Choroid plexus epithelial cell (primary cell): ENCODE measurements at regions not wholly inside any gene's neighbourhood (a gene's known extent, or its start where the extent isn't known, plus 50 kb on each side); places are given as distances from the start of the nearest gene placed in this dataset.
"Not testable (repeated sequence)": the region's sequence is repeated elsewhere in the genome, so short reads cannot be mapped to it uniquely, and the experiment has no call there.

Experiments
- DNase-seq: peaks from one replicate; pipeline ENCODE4 v3.0.0-alpha.2; 2010; ENCODE audit warnings: low read depth
- H3K4me3 ChIP-seq: 2 replicates; pipeline ENCODE4 v1.5.1; 2011; ENCODE audit warnings: low read depth, mild to moderate bottlenecking, control low read depth, low read length, moderate library complexity

DNA sequence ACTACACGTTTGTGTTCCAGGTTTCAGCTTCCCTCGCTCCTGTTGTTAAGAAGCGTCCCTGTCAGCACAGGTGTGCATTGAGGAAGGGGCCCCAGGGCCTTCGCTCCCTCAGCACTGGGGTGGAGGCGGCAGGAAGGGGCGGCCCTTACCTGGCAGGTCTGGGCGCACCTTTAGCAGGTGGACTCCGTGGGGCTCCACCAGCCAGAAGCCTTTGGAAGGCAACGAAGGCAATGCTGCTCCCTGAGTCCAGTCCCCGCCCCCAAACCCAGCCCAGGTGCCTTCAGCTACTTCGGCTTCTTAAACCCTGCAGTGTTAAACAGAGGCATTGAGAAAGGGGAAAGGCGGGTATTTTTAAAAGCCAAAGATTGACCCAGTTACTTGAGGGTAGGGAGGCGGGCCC is 4398.8 kb upstream of the TPTE start:
- not testable (repeated sequence) for H3K4me3 ChIP-seq, DNase-seq

DNA sequence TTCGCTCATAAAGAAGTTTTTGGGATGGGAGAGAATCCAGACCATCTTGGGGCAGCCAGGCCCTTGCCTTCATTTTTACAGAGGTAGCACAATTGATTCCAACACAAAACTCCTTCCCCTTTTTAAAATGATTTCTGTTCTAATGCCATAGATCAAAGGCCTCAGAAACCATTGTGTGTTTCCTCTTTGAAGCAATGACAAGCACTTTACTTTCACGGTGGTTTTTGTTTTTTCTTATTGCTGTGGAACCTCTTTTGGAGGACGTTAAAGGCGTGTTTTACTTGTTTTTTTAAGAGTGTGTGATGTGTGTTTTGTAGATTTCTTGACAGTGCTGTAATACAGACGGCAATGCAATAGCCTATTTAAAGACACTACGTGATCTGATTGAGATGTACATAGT is 4398.2 kb upstream of the TPTE start:
- H3K4me3 ChIP-seq, DNase-seq: not testable (repeated sequence)

DNA sequence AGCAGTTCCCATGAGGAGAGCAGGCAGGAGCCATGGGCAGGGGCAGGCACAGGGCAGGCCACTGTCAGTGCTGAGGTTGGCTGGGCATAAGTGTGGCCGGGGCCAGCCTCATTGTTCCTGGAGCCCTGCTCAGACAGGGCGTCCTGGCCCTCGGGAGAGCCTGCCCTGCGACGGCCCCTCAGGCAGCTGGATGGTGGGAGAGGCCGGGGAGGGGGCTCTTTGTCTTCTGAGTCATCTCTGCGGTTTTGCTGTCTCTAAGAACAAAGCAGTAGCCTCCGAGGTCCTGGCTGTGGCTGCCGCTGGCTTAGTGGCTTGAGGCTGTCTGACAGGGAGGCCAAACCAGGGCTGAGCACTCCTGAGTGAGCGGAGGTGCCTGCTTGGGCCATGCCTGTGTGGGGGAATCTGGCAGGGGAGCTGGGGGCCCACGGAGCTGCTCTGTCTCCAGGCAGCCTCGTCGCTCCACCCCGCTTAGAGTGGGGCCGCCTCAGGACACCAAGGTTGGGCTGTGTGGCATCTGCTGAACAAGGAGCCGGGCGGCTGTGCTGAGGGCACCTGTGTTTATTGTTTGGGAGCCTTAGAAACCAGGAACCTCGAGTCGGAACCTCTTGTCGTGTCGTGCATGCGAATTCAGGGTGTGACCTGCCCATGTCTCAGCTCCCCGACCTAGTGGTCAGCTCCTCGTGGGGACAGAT is 4395.7 kb upstream of the TPTE start:
- peak; percentile 14 for DNase-seq
- H3K4me3 ChIP-seq, result not testable (repeated sequence)

DNA sequence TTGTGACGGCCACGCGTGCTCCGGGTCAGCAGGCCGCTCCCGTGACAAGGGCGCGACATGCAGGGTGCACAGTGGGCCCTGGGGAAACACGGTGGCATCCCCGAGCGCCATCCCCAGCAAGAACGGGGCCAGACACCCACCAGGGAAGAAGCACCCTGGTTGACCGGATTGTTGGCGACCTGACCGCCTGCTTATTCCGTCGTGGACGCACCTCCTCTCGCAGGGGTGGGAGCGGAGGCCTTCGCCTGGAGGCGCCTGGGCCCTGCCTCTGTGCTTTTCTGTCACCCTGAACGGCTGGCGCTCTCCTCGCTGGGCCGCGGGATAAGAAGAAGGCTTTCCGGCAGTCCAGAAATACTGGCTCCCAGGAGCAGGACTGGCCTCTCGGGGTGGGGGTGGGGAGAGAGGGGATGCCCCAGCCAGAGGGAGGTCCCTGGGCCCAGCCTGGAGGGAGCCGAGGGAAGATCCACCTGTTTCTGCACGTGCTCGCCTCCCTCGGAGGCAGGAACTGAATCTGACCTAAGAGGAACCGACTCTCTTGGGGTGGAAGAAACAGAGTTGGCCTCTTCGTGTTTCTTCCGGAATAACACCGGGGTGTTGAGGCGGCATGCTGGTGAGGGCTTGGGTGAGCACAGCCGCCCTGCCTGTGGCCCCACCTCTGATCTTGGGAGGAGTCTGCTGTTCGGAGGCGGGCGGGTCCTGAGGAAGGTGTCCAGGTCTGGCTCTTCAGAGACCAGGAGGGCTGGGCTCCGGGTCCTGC is 4394.2 kb upstream of the TPTE start:
- not testable (repeated sequence) for H3K4me3 ChIP-seq, DNase-seq

DNA sequence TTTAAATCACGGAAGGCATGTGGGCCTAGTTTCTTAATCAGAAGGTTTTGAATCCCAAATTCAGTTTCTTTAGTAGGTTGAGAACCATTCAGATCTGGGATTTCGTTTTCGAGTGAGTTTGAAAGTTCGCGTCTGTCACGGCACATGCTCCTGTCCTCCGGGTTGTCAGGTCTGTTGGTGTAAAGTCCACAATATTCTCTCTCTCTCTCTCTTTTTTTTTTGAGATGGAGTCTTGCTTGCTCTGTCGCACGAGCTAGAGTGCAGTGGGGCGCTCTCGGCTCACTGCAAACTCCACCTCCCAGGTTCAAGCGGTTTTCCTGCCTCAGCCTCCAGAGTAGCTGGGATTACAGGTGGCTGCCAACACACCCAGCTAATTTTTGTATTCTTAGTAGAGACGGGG is 4390.6 kb upstream of the TPTE start:
- not testable (repeated sequence) for H3K4me3 ChIP-seq, DNase-seq

DNA sequence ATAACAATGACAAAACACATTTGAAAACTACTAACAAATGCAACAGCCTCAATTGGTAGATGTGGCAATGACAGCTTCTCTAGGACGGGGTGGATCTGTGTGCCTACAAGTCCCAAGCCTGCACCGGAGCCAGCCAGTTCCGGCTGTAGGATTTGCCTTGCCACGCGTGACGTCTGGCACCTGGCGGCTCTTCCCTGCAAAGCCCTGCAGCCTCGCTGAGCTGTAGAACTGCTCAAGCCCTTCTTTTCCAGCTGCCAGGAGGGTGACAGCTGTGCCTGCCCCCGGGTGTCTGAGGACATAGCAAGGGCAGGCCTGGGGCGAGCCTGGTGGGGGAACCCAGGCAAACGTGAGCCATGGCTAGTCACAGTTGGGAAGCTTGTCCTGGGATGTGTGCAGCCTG is 4388.0 kb upstream of the TPTE start:
- not testable (repeated sequence) for H3K4me3 ChIP-seq, DNase-seq

DNA sequence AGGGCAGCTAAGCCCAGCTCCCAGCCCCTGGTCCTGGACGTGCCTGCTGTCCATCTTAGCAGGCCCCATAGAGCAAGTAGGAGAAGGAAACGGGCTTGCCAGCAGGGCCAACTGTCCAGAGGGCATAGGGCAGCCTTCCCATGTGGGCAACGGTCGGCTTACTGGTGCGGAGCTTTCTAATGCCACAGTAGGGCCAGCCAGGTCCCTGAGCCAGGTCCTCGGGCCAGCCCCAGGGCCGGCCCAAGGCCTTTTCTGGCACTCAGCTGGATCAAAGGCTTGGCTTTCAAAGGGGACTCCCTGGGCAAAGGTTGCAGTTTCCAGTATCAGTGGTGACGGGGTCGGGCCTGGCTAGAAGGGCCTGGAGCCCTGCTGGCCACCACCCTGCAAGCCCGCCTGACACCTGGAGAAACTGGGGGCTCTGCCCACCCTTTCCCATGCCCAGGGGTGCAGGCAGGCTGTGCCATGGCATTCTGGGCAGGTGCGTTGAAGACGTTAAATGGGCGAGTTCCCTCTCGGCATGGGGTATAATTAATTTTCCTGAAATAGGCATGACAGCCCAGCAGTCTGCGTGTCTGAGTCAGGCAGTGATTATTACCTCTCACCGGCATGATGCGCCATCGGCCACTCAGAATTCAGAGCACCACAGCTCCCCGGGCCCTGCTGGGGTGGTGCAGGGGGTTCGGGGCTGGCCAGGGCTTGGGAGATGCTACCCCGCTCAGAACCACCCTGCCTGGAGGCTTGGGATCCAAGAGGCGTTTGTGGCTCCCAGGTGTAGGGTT is 4387.3 kb upstream of the TPTE start:
- DNase-seq, H3K4me3 ChIP-seq: not testable (repeated sequence)

DNA sequence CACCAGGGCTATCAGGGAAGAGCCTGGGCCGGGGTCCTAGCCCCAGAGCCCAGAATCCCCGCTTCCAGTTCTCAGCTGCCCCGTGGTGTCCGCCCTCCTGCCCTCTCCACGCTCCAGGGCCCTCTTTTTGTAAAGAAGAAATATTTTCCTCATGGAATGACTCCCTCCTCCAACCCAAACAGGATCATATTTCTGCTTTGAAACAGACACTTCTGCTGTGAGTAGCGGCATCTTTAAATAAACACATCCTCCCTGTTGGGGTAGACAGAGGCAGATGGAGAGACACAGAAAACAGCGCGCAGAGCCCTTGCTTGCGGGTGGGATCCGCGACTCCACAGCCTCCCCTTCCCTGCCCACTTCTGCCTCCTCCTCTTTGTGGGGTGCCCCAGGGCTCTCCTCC is 4384.7 kb upstream of the TPTE start:
- H3K4me3 ChIP-seq, DNase-seq: not testable (repeated sequence)

DNA sequence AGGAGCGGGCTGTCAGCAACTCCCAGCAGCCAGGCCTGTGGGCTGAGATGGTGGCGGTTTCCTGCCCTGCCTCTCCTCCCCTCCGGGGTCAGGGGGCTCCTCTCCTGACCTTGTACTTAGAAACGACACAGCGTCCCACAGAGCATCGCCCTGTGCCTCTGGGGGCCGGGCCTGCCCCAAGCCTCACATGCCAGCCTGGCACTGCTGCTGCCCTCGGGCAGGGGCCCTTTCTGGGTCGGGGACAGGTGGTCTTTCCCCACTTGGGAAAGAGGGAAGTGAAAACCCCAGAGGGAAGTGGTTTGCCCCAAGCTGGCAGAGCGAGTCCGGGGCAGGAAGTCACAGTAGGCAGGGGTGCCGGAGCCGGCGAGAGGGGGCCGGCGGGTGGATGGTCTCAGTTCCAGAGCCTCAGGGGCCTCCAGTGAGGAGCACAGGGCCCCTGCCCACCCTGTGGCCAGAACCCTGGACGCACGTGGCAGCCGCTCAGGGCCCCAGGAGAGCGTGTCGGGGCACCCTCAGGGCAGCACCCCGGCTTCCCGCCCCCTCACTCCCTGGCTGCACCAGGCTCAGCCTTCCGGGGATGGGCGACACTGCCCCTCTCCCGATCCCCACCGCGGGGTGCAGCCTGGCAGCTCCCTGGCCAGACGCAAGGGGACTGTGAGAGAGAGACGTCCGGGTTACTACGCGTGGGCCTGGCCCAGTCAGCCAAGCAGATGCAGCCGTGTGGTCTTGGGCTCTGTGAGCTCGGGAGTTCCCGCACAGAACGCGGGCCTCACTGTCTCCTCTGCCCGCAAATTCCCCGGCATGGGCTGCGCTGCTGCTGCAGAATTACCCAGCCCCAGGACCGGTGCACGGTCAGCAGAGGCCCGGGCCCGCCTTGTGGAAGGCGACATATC is 4382.9 kb upstream of the TPTE start:
- not testable (repeated sequence) for DNase-seq, H3K4me3 ChIP-seq

DNA sequence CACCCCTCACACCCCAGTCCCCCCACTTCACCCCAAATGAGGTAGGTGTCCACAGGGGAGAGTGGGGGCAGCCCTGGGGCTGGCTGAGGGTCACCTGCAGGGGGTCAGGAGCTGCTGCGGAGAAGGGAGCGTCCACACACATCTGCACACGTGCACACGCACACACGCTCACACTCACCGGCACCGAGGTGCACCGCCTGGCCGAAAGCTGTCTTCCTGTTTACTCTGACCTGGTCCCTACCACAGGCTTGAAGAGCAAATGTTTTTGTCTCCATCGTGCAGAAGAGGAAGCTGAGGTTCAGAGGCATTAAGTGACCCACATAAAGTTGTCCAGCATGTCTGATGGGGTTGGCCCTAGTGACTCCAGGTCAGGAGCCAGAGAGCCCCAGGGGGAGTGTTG is 4382.1 kb upstream of the TPTE start:
- DNase-seq, H3K4me3 ChIP-seq: not testable (repeated sequence)

DNA sequence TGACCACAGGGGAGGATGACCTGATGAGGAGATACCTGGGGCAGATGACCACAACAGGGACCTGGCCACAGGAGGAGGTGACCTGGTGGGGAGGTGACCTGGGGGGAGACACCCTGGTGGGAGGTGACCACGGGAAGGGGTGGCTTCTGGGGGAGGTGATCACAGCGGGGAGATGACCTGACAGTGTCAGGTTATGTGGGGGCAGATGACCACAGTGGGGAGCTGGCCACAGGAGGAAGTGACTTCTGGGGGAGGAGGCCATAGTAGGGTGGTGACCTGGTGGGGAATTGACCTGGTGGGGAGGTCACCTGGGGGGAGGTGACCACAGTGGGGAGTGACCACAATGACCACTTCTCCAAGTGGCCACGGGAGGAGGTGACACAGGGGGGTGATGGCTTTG is 4381.5 kb upstream of the TPTE start:
- not testable (repeated sequence) for DNase-seq, H3K4me3 ChIP-seq

DNA sequence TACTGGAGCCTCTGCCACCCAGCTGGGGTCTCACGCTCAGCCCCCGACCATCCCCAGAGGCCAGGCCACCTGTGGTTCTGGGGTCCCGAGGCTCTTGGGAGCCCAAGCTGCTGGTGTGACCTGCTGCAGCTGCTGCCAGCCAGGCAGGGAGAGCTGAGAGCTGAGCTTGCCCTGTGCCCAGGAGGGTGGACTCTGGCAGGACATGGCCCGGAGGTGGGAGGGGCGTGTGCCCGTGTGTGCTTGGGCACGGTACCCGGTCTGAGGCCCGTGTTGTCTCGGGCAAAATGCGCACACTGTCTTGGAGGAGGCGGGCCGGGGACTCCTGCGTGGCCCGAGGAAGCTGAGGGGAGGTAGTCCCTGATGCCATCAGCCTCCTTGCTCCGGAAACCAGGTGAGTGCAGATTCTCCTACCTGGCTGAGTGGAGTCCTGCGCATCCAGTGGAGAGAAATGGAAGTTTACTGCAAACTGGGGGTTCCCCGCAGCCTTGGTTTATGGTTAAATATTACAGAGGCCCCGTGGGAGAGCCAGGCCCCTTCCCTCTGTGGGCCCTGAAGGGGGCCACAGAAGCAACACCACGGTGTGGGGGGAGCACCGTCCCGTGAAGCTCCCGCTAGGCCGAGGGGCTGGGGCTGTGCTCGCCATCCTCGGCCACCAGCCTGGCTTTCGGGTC is 4380.8 kb upstream of the TPTE start:
- not testable (repeated sequence) for H3K4me3 ChIP-seq, DNase-seq

DNA sequence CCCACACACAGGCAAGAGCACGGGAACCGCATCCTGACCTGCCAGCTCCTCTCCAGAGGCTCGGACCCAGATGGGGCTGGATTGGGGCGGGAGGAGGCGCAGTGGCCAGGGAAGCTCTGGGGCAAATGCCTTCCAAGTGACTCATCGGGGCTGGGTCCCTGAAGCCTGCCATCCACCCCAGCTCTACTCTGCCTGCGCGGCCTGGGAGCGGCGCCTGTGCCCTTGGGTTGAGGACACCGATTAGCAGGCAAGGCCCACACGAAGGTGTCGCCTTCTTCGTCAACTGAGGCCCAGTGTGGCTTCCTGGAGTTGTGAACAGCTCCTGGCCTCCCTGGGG is 4380.3 kb upstream of the TPTE start:
- not testable (repeated sequence) for DNase-seq, H3K4me3 ChIP-seq

DNA sequence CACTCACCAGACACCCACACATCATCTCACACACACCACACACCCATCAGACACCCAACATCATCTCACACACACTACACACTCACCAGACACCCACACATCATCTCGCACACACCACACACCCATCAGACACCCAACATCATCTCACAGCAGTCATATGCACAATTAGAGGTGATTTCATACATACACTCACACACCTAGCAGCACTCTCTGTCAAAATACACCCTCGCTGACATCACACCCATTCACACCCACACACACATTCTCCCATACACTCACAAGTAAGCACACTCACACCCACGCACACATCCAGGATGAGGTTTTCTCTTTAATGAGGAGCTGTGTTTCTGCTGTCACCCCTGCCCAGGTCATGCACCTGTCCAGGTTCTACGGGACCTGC is 4368.2 kb upstream of the TPTE start:
- not testable (repeated sequence) for H3K4me3 ChIP-seq, DNase-seq

DNA sequence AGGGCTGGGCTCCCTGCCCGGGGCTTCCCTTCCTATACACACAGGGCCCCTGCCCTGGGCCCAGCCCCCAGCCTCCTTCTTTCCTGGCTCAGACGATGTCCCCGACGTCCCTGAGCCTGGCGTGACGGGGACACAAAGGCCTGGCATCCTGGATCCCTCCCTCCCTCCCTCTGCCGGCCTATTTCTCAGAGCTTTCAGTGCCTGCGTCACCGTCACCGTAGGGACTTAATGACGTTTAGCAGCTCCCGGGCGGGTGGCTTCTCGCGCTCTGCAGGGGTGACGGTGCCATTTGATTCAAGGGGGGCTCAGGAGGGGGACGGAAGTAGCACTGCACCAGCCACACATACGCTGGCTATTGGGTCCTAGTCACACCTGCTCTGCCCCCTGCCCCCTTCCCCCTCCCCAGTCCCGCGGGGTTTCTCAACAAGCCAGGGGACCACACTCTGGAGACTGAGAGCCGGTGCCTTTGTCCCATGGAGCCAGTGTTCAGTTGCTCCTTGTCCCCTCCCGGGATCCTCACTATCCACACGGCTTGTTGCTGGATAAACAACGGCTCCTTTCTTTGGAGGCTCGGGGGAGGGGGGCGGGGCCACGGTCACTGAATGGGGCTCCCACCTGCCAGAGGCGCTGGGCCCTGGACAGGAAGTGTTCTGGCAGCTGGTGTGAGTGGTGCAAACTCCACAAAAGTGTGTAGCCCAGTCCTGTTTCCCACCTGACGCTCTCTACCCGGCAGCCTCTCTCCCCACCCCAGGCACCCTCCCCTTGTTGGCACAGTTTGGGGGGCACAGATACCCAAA is 4366.7 kb upstream of the TPTE start:
- not testable (repeated sequence) for H3K4me3 ChIP-seq, DNase-seq

DNA sequence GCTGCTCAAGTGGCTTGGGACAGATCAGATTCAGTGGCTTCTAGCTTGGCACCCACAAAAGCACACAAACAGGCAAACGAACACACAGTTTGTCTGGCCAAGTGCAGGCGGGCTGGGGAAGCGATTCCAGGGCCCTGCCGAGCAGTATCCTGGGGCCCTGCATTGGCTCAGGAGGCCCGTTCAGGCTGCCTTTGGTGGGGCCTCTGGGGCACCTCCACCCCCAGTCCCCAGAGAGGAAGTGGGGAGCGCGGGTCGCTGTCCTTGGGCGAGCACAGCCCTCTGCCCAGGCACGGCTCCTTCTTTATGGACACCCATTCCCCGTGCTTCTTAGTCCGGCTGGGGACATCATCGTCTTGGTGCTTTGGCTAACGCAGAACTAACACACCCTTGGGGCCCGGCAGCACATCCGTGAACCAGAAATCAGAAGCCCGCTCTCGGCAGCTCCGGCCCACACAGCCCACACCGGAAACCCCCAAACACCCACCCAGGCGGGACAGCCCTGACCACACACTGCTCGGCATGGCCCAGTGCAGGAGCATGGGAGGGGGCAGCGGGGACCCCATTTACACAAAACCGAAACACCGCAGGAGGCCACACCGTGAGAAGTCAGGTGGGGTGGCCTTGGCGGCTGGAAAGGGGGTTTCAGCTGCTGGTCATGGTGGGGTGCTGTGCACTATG is 4364.5 kb upstream of the TPTE start:
- not testable (repeated sequence) for H3K4me3 ChIP-seq

DNA sequence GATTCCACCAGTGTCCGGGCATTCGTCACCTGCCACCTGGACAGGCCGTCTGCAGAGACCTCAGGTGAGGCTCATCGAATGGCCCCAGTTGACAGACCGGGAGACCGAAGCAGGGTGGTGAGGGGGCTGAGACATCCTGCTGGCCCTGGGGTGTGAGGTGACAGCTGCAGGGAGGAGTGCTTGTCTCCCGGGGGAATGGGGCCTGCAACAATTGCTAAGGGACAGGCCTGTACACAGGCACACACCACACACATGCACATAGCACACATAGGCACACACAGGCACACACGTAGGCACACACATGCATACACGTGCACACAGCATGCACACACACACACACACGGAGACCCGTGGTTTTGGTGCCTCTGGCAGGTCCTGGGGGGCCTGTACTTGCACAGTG is 4363.9 kb upstream of the TPTE start:
- H3K4me3 ChIP-seq, DNase-seq: not testable (repeated sequence)

More for the DNA sequence above, 4364.5 kb upstream of the TPTE start:
- DNase-seq, result not testable (repeated sequence)
